ENCODE measurements at regions not wholly inside any gene's neighbourhood (a gene's known extent, or its start where the extent isn't known, plus 50 kb on each side); places are given as distances from the start of the nearest gene placed in this dataset.

DNA sequence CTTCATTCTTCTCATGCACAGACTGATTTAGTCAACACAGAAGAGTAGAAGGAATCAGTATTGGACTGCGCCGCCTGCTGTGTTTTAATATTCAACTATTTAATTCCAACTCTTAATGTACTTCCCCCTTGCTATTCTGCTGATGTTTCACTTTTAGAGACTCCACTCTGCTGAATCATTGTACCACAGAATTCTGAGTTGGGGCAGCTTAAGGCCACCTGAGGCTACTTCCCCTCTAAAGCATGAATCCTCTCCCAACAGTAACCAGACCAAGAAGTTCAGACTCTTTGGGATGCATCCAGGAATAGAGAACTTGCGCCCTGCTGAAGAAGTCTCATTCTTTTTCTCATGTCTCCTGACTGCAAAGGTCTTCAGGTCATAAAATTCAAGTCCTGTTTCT is 708.8 kb downstream of the UQCRFS1 start (continued):
- no peak for TF ChIP-seq ZNF747 (tag by site-specific recombination; IDR thresholded peaks at IDR 0.05)

DNA sequence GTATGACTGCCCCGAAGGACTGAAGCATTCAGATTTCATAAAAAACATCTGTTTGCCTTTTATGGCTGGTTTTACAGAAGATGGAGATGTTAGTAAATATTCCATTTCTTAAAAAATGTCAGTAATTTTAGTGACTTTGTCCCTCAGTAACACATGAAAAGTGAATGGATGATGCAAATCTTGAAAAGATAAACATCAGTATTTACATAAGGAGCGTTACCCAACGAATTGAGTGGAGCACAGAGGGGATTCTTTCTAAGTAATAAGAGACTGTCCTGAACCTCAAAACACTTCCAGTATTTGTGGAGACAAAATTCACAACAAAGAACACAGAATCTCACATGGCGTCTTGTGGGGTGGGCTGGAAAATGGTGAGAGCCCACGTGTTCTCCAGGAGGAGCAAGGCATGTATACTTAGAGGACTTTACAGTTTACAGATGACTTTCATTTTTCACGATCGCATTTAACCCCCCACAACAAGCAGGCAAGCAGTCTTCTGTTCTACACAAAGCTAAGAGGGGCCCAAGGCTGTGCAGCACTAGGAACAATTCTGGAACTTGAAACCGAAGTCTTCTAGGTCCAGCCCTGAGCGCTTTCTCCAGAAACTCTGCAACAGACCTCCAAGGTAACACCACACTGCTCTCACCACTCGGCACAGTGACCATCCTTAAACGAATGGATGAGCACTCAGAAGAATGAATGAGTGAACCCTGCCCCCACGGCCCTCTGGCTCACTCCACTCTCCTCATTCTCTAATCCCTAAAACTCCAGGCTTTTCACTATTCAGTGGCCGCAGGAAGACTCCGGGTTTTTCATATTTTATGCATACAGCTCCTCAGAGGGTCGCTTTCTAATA is 709.8 kb downstream of the UQCRFS1 start:
- peaks cover 0 to 9% of the 10 kb centered on the region in 2 experiments; a peak in 2 of 3 replicates for H3K36me3 ChIP-seq (ENCODE audit: control insufficient read depth in 2 of 2, insufficient read depth in 1 of 2, low read length in 2 of 2)
- ChIA-PET CTCF (no interaction called here), POLR2A (no interaction called here)
- no peak overlapping the region for H3K4me3 ChIP-seq (ENCODE audit: low read depth, low read length)
- TF ChIP-seq ZNF335 (tag by site-specific recombination; conservative IDR thresholded peaks at IDR 0.05) (0 out of 2 replicates have a peak, but pooled peaks have one; percentile 17), PRDM6 (tag by site-specific recombination; IDR thresholded peaks at IDR 0.05) (0 out of 2 replicates have a peak, but pooled peaks have one; percentile 19), ZNF394 (tag by site-specific recombination; IDR thresholded peaks at IDR 0.05; ENCODE audit: borderline replicate concordance) (no peak), ZNF660 (tag by site-specific recombination; IDR thresholded peaks at IDR 0.05) (0 out of 2 replicates have a peak, but pooled peaks have one; percentile 46), YY2 (tag by site-specific recombination; IDR thresholded peaks at IDR 0.05) (no peak)
- TF ChIP-seq, protein P1, sequence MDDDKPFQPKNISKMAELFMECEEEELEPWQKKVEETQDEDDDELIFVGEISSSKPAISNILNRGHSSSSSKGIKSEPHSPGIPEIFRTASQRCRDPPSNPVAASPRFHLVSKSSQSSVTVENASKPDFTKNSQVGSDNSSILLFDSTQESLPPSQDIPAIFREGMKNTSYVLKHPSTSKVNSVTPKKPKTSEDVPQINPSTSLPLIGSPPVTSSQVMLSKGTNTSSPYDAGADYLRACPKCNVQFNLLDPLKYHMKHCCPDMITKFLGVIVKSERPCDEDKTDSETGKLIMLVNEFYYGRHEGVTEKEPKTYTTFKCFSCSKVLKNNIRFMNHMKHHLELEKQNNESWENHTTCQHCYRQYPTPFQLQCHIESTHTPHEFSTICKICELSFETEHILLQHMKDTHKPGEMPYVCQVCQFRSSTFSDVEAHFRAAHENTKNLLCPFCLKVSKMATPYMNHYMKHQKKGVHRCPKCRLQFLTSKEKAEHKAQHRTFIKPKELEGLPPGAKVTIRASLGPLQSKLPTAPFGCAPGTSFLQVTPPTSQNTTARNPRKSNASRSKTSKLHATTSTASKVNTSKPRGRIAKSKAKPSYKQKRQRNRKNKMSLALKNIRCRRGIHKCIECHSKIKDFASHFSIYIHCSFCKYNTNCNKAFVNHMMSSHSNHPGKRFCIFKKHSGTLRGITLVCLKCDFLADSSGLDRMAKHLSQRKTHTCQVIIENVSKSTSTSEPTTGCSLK (tag by site-specific recombination; IDR thresholded peaks at IDR 0.05) = no peak
- H3K4me1 ChIP-seq (ENCODE audit: control insufficient read depth, insufficient read depth, low read length) = peaks cover 17% of the 10 kb centered on the region
- H3K9me3 ChIP-seq (ENCODE audit: control insufficient read depth, insufficient read depth, low read depth, low read length) = peaks cover 2% of the 10 kb centered on the region; the same call in 1 of the 2 replicates
- no peak overlapping the region for H3K27ac ChIP-seq (ENCODE audit: extremely low read depth, low read depth, low read length)

GRCh38 chr19:28501976-28502375 is 711.0 kb downstream of the UQCRFS1 start:
- CTCF ChIA-PET = interaction anchor here (0.6 to 1.3 kb wide), 5 partner anchors 24 to 528 kb away, joined by 3 to 6 read pairs (median 3); no protein-coding TSS in a partner anchor
- Histone ChIP-seq H3K27ac (ENCODE audit: extremely low read depth, low read depth, low read length) (no peak overlapping the region), H3K4me1 (ENCODE audit: control insufficient read depth, insufficient read depth, low read length) (peaks cover 20% of the 10 kb centered on the region), H3K4me3 (ENCODE audit: low read depth, low read length) (no peak overlapping the region), H3K36me3 (ENCODE audit: control insufficient read depth in 2 of 2, insufficient read depth in 1 of 2, low read length in 2 of 2) (peaks cover 0 to 9% of the 10 kb centered on the region in 2 experiments; a peak in 2 of 3 replicates), H3K9me3 (ENCODE audit: control insufficient read depth, insufficient read depth, low read depth, low read length) (peaks cover 2% of the 10 kb centered on the region; the same call in 1 of the 2 replicates)
- POLR2A ChIA-PET = no interaction called here
- TF ChIP-seq ZNF707 (tag by site-specific recombination; IDR thresholded peaks at IDR 0.05) (peak; percentile 62; the same call in 1 of the 2 replicates), ZNF76 (tag by site-specific recombination; IDR thresholded peaks at IDR 0.05; ENCODE audit: borderline replicate concordance, low read depth) (no peak), ZNF747 (tag by site-specific recombination; IDR thresholded peaks at IDR 0.05) (no peak), ZNF488 (tag by site-specific recombination; IDR thresholded peaks at IDR 0.05) (no peak), ZNF138 (tag by site-specific recombination; IDR thresholded peaks at IDR 0.05; ENCODE audit: borderline replicate concordance) (no peak), BCL11B (tag by site-specific recombination; IDR thresholded peaks at IDR 0.05; ENCODE audit: low read depth) (no peak), ZNF148 (tag by site-specific recombination; IDR thresholded peaks at IDR 0.05; ENCODE audit: borderline replicate concordance) (no peak), PRDM10 (tag by site-specific recombination; IDR thresholded peaks at IDR 0.05) (peak; percentile 58)
- TF ChIP-seq, protein P2, sequence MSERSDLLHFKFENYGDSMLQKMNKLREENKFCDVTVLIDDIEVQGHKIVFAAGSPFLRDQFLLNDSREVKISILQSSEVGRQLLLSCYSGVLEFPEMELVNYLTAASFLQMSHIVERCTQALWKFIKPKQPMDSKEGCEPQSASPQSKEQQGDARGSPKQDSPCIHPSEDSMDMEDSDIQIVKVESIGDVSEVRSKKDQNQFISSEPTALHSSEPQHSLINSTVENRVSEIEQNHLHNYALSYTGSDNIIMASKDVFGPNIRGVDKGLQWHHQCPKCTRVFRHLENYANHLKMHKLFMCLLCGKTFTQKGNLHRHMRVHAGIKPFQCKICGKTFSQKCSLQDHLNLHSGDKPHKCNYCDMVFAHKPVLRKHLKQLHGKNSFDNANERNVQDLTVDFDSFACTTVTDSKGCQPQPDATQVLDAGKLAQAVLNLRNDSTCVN (tag by site-specific recombination; optimal IDR thresholded peaks at IDR 0.05) = no peak
